ENCODE measurements at regions not wholly inside any gene's neighbourhood (a gene's known extent, or its start where the extent isn't known, plus 50 kb on each side); places are given as distances from the start of the nearest gene placed in this dataset.

GRCh38 chrY:14182776-14183175 lies 126.7 kb downstream of the VCY1B start:
- no peaks in the 10 kb centered on the region for H3K27me3 ChIP-seq (ENCODE audit: control insufficient read depth in 2 of 2, insufficient read depth in 2 of 2, low read length in 2 of 2)
- no TSS peak for BruUV-seq (replicated peaks)
- no peak overlapping the region for H3K4me2 ChIP-seq (ENCODE audit: insufficient read depth, low read length)
- no peaks in the 10 kb centered on the region for H3K4me1 ChIP-seq (ENCODE audit: control insufficient read depth, extremely low read depth, insufficient read depth, low read length)
- H3K36me3 ChIP-seq (ENCODE audit: control insufficient read depth in 2 of 2, extremely low read depth in 1 of 2, insufficient read depth in 2 of 2, low read length in 2 of 2), result no peaks in the 10 kb centered on the region
- FAIRE-seq (no peak), DNase-seq (ENCODE audit: low read depth, low spot score) (no peak)
- no peak overlapping the region for H2AFZ ChIP-seq (ENCODE audit: low read depth, low read length)
- intact Hi-C loops (cut with micrococcal nuclease), result no loop called here
- no peaks in the 10 kb centered on the region for H3K79me2 ChIP-seq (ENCODE audit: control insufficient read depth, insufficient read depth, low read length)
- POLR2A ChIA-PET, result no interaction called here
- dilution Hi-C loops (cut with MboI; ENCODE audit: extremely low pct_ligation_motif_present, low sequenced_read_pairs), result no loop called here
- H4K20me1 ChIP-seq (replicated peaks; ENCODE audit: control insufficient read depth, extremely low read depth, insufficient read depth, low read length), result no peaks in the 10 kb centered on the region
- CTCF ChIA-PET, result no interaction called here
- TF ChIP-seq EZH2 (IDR thresholded peaks at IDR 0.05; ENCODE audit: borderline replicate concordance, low read depth, low read length, severe bottlenecking), result no peak
- TF ChIP-seq MYC (IDR thresholded peaks at IDR 0.05; ENCODE audit: low read depth, low read length), result no peak
- no peak for TF ChIP-seq GATA2 (IDR thresholded peaks at IDR 0.05; ENCODE audit: insufficient read depth, insufficient read length, low read depth, low read length)
- H3K4me3 ChIP-seq (replicated peaks in 1 of 3; ENCODE audit: insufficient read depth in 1 of 3, low read depth in 1 of 3, low read length in 3 of 3), result no peak overlapping the region
- H3K9me3 ChIP-seq (replicated peaks; ENCODE audit: control insufficient read depth, insufficient read depth, low read length), result no peaks in the 10 kb centered on the region
- H3K27ac ChIP-seq (ENCODE audit: insufficient read depth, low read depth, low read length), result no peak overlapping the region
- no peak overlapping the region for H3K9ac ChIP-seq (replicated peaks; ENCODE audit: extremely low read depth, insufficient read depth, low read length)
- H3K9me1 ChIP-seq (replicated peaks; ENCODE audit: control insufficient read depth, extremely low read depth, insufficient read depth, low read length), result no peaks in the 10 kb centered on the region

- dilution Hi-C loops (cut with MboI; ENCODE audit: extremely low pct_ligation_motif_present, low sequenced_read_pairs), result no loop called here
- Histone ChIP-seq H3K27ac (ENCODE audit: insufficient read depth, low read depth, low read length) (no peak overlapping the region), H3K4me2 (ENCODE audit: insufficient read depth, low read length) (no peak overlapping the region), H2AFZ (ENCODE audit: low read depth, low read length) (no peak overlapping the region), H3K27me3 (ENCODE audit: control insufficient read depth in 2 of 2, insufficient read depth in 2 of 2, low read length in 2 of 2) (no peaks in the 10 kb centered on the region), H4K20me1 (replicated peaks; ENCODE audit: control insufficient read depth, extremely low read depth, insufficient read depth, low read length) (no peaks in the 10 kb centered on the region), H3K4me3 (replicated peaks in 1 of 3; ENCODE audit: insufficient read depth in 1 of 3, low read depth in 1 of 3, low read length in 3 of 3) (no peak overlapping the region), H3K9me3 (replicated peaks; ENCODE audit: control insufficient read depth, insufficient read depth, low read length) (no peaks in the 10 kb centered on the region), H3K9me1 (replicated peaks; ENCODE audit: control insufficient read depth, extremely low read depth, insufficient read depth, low read length) (no peaks in the 10 kb centered on the region), H3K36me3 (ENCODE audit: control insufficient read depth in 2 of 2, extremely low read depth in 1 of 2, insufficient read depth in 2 of 2, low read length in 2 of 2) (no peaks in the 10 kb centered on the region), H3K79me2 (ENCODE audit: control insufficient read depth, insufficient read depth, low read length) (no peaks in the 10 kb centered on the region), H3K4me1 (ENCODE audit: control insufficient read depth, extremely low read depth, insufficient read depth, low read length) (no peaks in the 10 kb centered on the region), H3K9ac (replicated peaks; ENCODE audit: extremely low read depth, insufficient read depth, low read length) (no peak overlapping the region)
- ChIA-PET CTCF (no interaction called here), POLR2A (no interaction called here)
- FAIRE-seq, result no peak
- BruUV-seq (replicated peaks), result no TSS peak
- TF ChIP-seq EZH2 (IDR thresholded peaks at IDR 0.05; ENCODE audit: borderline replicate concordance, low read depth, low read length, severe bottlenecking) (no peak), GATA2 (IDR thresholded peaks at IDR 0.05; ENCODE audit: insufficient read depth, insufficient read length, low read depth, low read length) (no peak), CTCF (IDR thresholded peaks at IDR 0.05; ENCODE audit: extremely low read depth in 1 of 2, insufficient read depth in 1 of 2, low read depth in 1 of 2, low read length in 2 of 2) (no peak), FOS (IDR thresholded peaks at IDR 0.05; ENCODE audit: borderline replicate concordance, insufficient read depth, low read length) (no peak), POLR2A (IDR thresholded peaks at IDR 0.05; ENCODE audit: low read depth, low read length) (no peak)
- intact Hi-C loops (cut with micrococcal nuclease), result no loop called here
- no peak for DNase-seq (ENCODE audit: low read depth, low spot score)
These were observed 166.0 kb downstream of the VCY1B start for GRCh38 chrY:14222014-14222413.

Data from endothelial cell of umbilical vein (primary cell).